Large intestine (tissue), 3 donors: ENCODE measurements at regions not wholly inside any gene's neighbourhood (a gene's known extent, or its start where the extent isn't known, plus 50 kb on each side); places are given as distances from the start of the nearest gene placed in this dataset.

Experiments used
- DNase-seq, 2 donors: peaks; one replicate each; pipeline versions ENCODE4 v3.0.0 to v3.0.0-alpha.2; 2013
- H3K27ac ChIP-seq: one replicate; pipeline ENCODE4 v1.5.1; 2013; ENCODE audit warnings: low read length
- H3K27me3 ChIP-seq: 2 replicates; pipeline ENCODE4 v1.6.1; 2013; ENCODE audit warnings: low read length; ENCODE audit not compliant: control insufficient read depth, insufficient read depth
- H3K36me3 ChIP-seq: 2 replicates; pipeline ENCODE4 v1.6.1; 2013; ENCODE audit warnings: low read length; ENCODE audit not compliant: control insufficient read depth, insufficient read depth
- H3K4me1 ChIP-seq: one replicate; pipeline ENCODE4 v1.6.1; 2013; ENCODE audit warnings: low read length; ENCODE audit not compliant: control insufficient read depth, insufficient read depth
- H3K4me3 ChIP-seq: one replicate; pipeline ENCODE4 v1.5.1; 2013; ENCODE audit warnings: low read length
- H3K9me3 ChIP-seq: one replicate; pipeline ENCODE4 v1.6.1; 2013; ENCODE audit warnings: mild to moderate bottlenecking, low read depth, low read length, moderate library complexity; ENCODE audit not compliant: control insufficient read depth
- WGBS: methylation state at CpG from one replicate; pipeline ENCODE4 v1.1.5; 2013; ENCODE audit warnings: low lambda C conversion rate; ENCODE audit not compliant: insufficient coverage; 5-methylcytosine and 5-hydroxymethylcytosine counted together

DNA sequence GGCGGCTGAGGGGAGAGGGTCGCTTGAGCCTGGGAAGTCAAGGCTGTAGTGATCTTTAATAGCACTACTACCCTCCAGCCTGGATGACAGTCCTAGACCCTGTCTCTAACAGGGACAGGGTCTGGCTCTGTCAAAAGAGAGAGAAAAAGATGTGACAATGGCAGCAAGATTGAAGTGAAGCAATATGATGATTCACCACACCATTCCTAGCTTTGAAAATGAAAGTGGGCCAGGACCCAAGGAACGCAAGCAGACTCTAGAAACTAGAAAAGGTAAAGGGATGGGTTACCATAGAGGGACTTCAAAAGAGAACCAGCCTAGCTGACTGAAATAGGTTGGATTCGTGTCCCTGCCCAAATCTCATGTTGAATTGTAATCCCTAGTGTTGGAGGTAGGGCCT is 426.9 kb downstream of the HTR1B start:
- H3K4me3 ChIP-seq, result no peak overlapping the region
- DNase-seq, result no peak
- no peaks in the 10 kb centered on the region for H3K9me3 ChIP-seq
- no peaks in the 10 kb centered on the region for H3K36me3 ChIP-seq
- H3K27ac ChIP-seq, result no peak overlapping the region
- 80% methylated on average over 1 of the region's 4 CpGs for WGBS
- no peaks in the 10 kb centered on the region for H3K4me1 ChIP-seq
- no peaks in the 10 kb centered on the region for H3K27me3 ChIP-seq

GRCh38 chr6:77034161-77034560 is 429.1 kb downstream of the HTR1B start:
- Histone ChIP-seq H3K4me3 (no peak overlapping the region), H3K4me1 (no peaks in the 10 kb centered on the region), H3K27ac (no peak overlapping the region), H3K9me3 (no peaks in the 10 kb centered on the region), H3K27me3 (no peaks in the 10 kb centered on the region), H3K36me3 (no peaks in the 10 kb centered on the region)
- DNase-seq, result no peak
- WGBS, result 90% methylated on average over 2 of the region's 5 CpGs

DNA sequence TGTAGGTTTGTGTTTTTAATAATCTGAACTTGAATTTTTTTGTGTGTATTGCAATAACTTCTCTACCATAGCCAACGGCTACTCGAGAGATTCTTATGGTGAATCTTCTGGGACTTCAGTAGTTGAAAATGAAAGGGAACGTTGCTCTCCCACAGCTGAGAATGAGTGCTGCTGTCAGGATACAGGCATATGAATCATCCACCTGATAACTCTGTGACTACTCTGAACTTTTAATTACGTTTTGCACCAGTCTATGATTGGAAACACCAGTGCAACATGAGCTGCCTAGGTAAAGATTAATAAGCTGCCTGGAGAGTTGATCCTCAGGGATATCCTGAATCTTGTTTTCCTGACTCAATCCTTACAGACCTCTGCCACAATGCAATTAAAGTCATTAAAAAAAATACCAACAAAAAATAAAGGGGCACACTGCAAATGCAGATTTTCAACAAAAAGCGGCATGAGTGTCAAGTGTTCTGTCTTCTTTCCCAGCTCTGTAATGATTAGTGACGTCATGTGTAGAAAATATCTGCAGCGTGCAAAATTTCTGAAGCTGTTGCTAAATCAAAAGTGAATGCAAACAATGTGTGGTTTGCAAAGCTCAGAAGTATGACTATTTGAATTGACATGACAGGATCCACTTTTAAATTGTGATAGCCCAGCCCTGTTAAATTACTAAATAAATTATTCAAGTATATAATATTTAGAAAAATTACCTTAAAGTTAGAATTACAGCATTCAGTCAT is 432.2 kb downstream of the HTR1B start:
- Histone ChIP-seq H3K4me1 (no peaks in the 10 kb centered on the region), H3K36me3 (no peaks in the 10 kb centered on the region), H3K4me3 (no peak overlapping the region), H3K27me3 (no peaks in the 10 kb centered on the region), H3K27ac (no peak overlapping the region), H3K9me3 (no peaks in the 10 kb centered on the region)
- WGBS, result no CpG with 5 or more reads among the region's 7 CpGs
- DNase-seq, result no peak

GRCh38 chr6:77026341-77026740 is 436.9 kb downstream of the HTR1B start:
- no peaks in the 10 kb centered on the region for H3K36me3 ChIP-seq
- DNase-seq, result no peak
- H3K9me3 ChIP-seq, result no peaks in the 10 kb centered on the region
- WGBS, result no CpG with 5 or more reads among the region's 2 CpGs
- no peaks in the 10 kb centered on the region for H3K4me1 ChIP-seq
- no peaks in the 10 kb centered on the region for H3K27me3 ChIP-seq
- no peak overlapping the region for H3K4me3 ChIP-seq
- H3K27ac ChIP-seq, result no peak overlapping the region

DNA sequence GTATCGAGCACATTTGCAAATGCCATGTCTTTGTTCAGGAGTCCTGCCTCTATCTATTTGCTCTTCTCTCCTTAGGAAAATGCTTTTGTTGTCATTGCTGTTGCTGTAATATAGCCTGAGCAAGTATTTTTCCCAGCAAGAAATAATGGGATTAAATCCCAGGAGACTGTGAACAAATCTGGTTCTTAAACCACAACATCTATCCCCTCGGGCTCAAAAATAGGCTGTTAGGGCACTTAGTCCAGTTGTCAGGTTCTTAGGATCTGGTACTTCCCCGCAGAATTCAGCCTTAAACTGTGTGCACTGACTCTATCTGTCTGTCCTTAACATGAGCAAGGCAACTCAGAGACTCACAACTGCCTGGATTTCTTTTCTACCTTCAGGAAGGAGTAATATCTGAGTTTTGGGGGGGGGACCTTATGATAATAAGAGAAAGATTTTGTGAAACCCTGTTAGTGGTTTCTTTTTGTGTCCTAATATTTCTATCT is 437.5 kb downstream of the HTR1B start:
- Histone ChIP-seq H3K36me3 (no peaks in the 10 kb centered on the region), H3K9me3 (no peaks in the 10 kb centered on the region), H3K27ac (no peak overlapping the region), H3K4me1 (no peaks in the 10 kb centered on the region), H3K27me3 (no peaks in the 10 kb centered on the region), H3K4me3 (no peak overlapping the region)
- no CpG with 5 or more reads among the region's 3 CpGs for WGBS
- no peak for DNase-seq

DNA sequence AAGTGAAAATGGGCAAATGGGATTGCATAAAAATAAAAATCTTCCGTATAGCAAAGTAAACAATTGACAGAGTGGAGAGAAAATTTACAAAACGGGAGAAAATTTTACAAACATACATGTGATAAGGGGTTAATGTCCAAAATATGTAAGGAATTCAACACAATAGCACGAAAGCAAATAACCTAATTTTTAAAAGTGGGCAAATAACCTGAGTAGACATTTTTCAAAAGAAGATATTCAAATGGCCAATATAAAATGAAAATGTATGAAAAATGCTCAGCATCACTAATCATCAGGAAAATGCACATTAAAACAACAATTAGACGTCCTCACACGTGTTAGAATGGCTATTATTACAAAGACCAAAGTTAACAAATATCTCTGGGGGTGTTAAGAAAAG is 441.5 kb downstream of the HTR1B start:
- Histone ChIP-seq H3K27ac (no peak overlapping the region), H3K36me3 (no peaks in the 10 kb centered on the region)
- 58% methylated on average over 4 of the region's 5 CpGs for WGBS

DNA sequence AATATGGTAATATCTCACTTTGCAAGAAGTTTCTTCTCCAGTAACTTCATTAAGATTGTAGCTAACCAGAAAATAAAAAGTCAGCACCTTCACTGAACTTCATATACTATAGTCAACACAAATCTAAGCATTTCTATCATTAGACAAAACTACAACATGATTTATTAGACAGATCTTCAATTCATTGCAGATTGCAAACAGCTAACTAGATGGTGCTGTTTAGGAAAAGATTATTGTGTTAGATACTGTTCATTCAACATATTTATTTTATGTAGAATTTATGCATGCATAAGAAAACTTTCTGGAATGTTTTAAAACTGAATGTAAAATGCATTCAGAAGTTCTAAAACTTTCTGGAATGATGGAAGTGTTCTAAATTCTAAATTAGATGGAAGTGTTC is 442.1 kb downstream of the HTR1B start:
- Histone ChIP-seq H3K27me3 (no peaks in the 10 kb centered on the region), H3K36me3 (no peaks in the 10 kb centered on the region), H3K27ac (no peak overlapping the region)

More for the DNA sequence above, 441.5 kb downstream of the HTR1B start:
- Histone ChIP-seq H3K9me3 (no peaks in the 10 kb centered on the region), H3K27me3 (no peaks in the 10 kb centered on the region), H3K4me1 (no peaks in the 10 kb centered on the region), H3K4me3 (no peak overlapping the region)
- DNase-seq, result no peak

DNA sequence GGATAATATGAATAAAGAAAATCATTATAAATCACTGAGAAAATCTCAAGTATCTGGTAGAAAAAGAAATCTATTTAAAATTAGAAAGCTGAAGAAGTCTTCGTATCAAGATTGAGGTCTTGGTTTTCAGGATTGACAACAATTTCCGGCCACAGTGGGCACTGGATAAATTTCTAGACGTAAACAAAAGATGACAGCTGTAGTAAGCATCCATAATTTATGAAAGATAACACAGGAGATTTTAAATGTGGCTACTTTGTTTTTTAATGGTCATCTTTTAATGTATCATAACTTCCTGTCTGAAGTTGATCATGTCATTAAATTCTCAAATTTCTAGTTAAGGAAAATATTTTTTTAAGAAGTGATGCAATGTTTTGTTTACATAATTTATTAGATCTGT is 444.2 kb downstream of the HTR1B start:
- Histone ChIP-seq H3K4me3 (no peak overlapping the region), H3K36me3 (no peaks in the 10 kb centered on the region), H3K27ac (no peak overlapping the region), H3K4me1 (no peaks in the 10 kb centered on the region), H3K27me3 (no peaks in the 10 kb centered on the region), H3K9me3 (no peaks in the 10 kb centered on the region)
- WGBS, result 91% methylated on average over 3 of the region's 3 CpGs
- DNase-seq, result no peak

More for the DNA sequence above, 442.1 kb downstream of the HTR1B start:
- Histone ChIP-seq H3K9me3 (no peaks in the 10 kb centered on the region), H3K4me1 (no peaks in the 10 kb centered on the region), H3K4me3 (no peak overlapping the region)
- no peak for DNase-seq

GRCh38 chr6:77017537-77017936 is 445.8 kb downstream of the HTR1B start:
- no peaks in the 10 kb centered on the region for H3K4me1 ChIP-seq
- no peak for DNase-seq
- H3K36me3 ChIP-seq, result no peaks in the 10 kb centered on the region
- H3K27me3 ChIP-seq, result no peaks in the 10 kb centered on the region
- WGBS, result 100% methylated on average over 2 of the region's 2 CpGs
- no peak overlapping the region for H3K27ac ChIP-seq
- no peak overlapping the region for H3K4me3 ChIP-seq
- H3K9me3 ChIP-seq, result no peaks in the 10 kb centered on the region

DNA sequence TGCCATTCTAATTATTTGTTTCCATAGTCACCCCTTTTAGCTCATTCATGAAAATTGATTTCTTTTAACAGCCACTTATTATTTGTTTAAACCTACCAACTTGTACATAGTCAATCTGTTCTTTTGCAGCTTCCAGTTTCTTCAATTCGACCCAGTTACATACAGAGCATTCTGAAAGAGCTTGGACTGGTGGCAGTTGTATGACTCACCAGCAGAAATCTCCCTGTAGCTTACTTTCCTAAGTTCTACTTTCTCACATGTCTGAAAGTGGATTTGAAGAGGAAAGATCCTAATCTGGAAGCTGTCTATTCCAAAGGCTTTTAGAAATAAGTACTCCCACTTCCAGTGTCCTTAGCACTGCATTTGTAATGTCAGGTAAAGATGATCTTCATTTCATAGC is 447.9 kb downstream of the HTR1B start:
- Histone ChIP-seq H3K4me3 (no peak overlapping the region), H3K9me3 (peaks cover 5% of the 10 kb centered on the region), H3K27me3 (no peaks in the 10 kb centered on the region), H3K36me3 (no peaks in the 10 kb centered on the region), H3K4me1 (no peaks in the 10 kb centered on the region), H3K27ac (no peak overlapping the region)
- no CpG with 5 or more reads among the region's 1 CpG for WGBS
- no peak for DNase-seq

DNA sequence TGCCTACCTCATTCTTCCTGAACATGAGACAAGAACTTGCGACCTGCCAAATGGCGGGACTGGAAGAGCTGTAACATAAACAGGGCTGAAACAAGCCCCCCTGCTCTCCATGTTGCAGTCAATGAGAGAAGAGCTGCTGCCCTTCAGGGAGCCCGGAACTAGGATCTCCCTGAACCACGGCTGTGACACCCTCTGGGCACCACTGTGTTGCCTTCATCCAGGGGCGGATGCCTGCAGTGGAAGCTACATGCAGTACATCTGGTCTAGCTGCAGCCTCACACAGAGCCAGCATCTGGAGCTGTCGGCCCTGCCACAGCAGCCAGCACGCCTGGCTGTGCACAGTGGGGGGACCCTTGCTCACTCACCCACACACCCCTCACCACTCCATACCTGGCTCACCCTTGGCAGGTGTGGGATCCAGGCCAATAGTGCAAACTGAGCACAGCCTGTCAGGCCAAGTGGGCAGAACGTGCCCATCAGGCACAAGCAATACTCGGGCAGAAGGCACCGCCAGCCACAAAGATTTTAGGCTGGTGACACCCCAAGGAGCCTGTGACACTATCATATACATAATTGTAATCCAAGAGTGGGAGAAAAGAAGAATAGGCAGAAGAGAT is 451.3 kb downstream of the HTR1B start:
- peaks cover 5% of the 10 kb centered on the region for H3K9me3 ChIP-seq
- H3K4me3 ChIP-seq, result no peak overlapping the region
- WGBS, result no CpG with 5 or more reads among the region's 10 CpGs
- H3K4me1 ChIP-seq, result no peaks in the 10 kb centered on the region
- DNase-seq, result no peak
- H3K27me3 ChIP-seq, result no peaks in the 10 kb centered on the region
- H3K36me3 ChIP-seq, result no peaks in the 10 kb centered on the region
- H3K27ac ChIP-seq, result no peak overlapping the region
